HG02798 (cell line): ENCODE measurements at regions not wholly inside any gene's neighbourhood (a gene's known extent, or its start where the extent isn't known, plus 50 kb on each side); places are given as distances from the start of the nearest gene placed in this dataset.
"Not testable (repeated sequence)": the region's sequence is repeated elsewhere in the genome, so short reads cannot be mapped to it uniquely, and the experiment has no call there.

Source experiments
- ATAC-seq: cut with Tn5 transposase; IDR thresholded peaks from one replicate; pipeline ENCODE4 v1.9.1; 2021; ENCODE audit warnings: mild to moderate bottlenecking; ENCODE audit not compliant: unreplicated experiment, poor library complexity

GRCh38 chr6:56841381-56841749, 113.5 kb upstream of the BEND6 start:
- ATAC-seq, result no peak

DNA sequence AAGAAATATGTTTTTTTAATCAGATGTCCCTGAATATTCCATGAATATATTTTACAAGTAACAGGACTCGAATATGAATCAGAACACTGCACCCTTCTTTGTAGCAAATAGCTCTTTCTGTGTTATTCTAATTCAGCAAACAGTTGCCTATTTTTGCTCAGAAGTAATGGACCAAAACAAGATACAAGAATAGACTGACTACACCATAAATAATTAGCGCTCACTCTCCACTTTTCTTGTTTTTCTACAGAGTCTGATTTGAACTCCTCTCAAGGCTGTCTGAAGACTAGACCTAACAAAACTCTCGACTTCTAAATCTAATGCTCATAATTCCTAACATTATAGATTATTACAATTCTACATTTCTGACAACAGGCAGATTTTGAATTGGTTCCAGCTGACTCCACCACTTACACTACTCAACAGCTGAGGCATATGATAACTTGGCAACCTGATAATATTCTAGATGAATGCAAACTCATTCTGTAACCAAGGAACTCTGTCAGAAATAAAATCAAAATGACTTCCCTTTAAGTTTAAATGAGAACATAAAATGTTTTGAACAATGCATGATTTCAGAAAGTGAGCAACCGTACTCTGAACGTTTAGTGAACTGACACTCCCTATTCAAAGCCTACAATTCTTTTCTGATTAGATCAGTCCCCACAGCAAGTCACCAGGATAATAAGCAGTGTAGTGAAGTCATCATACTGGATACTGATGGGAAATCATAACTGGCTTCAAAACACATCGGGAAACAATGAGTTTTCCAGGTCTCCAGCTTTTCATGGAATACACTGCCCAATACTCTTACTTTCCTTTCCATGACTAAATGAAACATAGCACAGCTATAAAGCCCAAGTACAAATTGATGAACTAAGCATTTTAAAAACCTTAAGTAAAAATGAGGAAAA, 114.2 kb upstream of the BEND6 start:
- no peak for ATAC-seq

GRCh38 chr6:56839533-56840183, 115.2 kb upstream of the BEND6 start:
- ATAC-seq, result no peak

DNA sequence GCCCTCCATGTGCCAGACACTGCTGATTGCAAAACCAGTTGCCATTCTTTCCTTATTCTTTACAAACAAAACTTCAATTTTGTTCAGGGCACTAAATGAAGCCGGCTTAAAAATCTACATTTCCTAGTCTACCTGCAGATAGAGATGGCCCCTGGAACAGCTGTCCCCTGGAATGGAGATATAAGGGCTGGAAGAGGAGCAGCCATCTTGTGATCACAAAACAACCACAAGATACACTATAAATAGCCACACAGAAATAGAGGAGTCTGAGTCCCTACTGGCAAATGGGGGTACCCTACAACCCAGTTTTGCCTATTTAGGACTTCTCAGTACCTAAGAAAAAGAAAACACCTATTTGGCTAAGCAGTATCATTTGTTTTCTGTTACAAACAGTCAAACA, 115.9 kb upstream of the BEND6 start:
- ATAC-seq, result no peak

DNA sequence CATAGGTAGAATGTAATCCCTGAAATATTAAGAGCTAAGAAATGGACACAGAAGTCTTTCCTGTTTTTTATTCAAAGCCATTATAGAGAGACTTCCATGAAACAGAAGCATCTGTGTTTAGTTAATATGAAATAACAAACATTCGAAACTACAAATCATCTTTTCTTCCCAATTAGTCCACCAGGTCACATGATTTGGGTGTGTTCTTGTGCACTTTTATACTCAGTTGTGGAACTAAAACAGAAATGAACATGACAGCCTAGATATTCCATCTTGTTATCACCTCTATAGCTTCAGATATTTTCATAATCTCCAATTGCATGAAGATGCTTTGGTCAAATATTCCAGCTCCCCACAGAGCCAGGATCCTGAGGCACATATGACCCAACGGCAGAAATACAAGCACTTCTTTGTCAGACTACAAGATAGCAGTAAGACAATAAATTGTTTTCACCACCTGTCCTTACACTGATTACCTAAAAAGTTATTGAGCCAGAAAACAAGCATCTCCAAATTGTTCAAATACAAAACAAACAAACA, 116.8 kb upstream of the BEND6 start:
- ATAC-seq, result no peak

DNA sequence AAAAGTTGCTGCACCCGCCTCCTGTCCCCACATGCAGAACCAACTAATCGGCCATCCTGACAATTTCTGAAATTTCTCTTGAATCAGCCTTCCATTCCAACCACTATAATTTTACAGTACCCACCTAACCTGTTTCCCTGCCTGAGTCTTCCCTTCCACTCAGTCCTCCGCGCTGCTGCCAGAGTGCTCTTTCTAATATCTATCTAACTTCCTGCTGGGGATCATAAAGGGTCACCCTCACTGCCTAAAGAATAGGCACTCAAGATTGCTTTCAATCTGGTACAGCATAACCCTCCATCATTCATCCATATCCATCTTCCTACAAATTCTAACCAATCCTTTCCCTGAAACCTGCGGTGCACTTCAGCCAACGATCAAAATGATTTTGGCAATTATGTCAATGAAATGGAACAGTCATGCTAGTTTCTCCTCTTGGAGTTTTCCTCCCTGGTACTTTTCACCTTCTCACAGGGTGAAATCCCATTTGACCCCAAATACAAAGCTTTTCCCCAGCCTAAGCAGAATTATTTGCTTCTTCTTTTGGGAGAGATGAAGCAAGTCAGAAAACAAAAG, 117.5 kb upstream of the BEND6 start:
- no peak for ATAC-seq

- ATAC-seq, result no peak
Measured at GRCh38 chr6:56835612-56836011, 119.3 kb upstream of the BEND6 start.

DNA sequence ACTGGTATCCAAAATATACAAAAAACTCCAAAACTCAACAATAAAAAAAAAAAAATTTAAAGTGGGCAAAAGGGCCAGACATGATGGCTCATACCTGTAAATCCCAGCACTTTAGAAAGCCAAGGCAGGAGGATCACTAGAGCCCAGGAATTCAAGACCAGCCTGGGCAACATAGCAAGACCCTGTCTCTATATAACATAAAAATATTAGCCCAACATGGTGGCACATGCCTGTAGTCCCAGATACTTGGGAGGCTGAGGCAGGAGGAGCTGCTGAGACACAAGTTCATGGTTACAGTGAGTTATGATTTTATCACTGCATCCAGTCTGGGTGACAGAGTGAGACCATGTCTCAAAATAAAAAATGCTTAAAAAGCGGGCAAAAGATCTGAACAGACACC, 121.0 kb upstream of the BEND6 start:
- no peak for ATAC-seq

- ATAC-seq, result no peak
Measured at GRCh38 chr6:56833127-56833791, 121.6 kb upstream of the BEND6 start.

GRCh38 chr6:56832225-56832624, 122.7 kb upstream of the BEND6 start:
- ATAC-seq, result no peak

- no peak for ATAC-seq
Measured at GRCh38 chr6:56831334-56831733, 123.6 kb upstream of the BEND6 start.

GRCh38 chr6:56827908-56828649, 126.8 kb upstream of the BEND6 start:
- ATAC-seq, result no peak

- ATAC-seq, result not testable (repeated sequence)
Measured at GRCh38 chr6:56824431-56824830, 130.5 kb upstream of the BEND6 start.

DNA sequence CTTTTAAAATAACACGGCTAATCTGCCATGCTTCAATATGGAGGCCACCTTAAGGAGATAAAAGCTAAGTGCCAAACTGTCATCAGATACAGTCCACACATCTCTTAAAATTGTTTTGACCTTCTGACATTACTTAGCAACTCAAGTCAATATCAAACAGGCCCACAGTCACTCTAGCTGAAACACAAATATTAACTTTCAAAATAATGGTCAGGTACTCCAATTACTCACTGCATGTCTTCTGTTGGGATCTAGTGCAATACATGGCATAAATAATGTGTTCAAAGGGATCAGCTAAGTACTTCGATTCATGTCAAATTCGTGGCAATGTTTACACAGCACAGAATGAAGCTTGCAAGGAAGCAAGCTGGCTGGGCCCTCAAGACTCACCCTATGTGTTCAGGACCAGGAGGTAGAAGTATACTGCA, 133.9 kb upstream of the BEND6 start:
- no peak for ATAC-seq

- ATAC-seq, result no peak
Measured at GRCh38 chr6:56820060-56820459, 134.8 kb upstream of the BEND6 start.

- ATAC-seq, result no peak
Measured at GRCh38 chr6:56819604-56820003, 135.3 kb upstream of the BEND6 start.

DNA sequence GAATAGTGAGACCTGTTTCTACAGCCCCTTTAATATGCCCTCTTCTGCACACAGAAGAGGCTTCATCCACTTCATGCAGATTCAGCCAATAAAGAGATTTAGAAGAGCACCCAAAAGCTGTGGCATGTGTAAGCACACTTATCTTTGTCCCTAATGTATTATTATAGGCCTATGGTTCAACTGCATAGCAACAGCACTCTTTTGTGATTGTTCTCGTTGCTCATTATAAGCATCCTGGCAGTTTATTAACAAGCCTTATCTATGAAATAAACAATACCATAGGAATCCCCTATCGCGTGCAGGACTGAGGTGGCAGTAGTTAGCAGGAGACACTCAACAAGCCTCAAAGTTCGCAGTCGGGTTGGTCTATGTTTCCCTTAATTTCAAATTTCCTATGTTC, 138.5 kb upstream of the BEND6 start:
- ATAC-seq, result no peak

DNA sequence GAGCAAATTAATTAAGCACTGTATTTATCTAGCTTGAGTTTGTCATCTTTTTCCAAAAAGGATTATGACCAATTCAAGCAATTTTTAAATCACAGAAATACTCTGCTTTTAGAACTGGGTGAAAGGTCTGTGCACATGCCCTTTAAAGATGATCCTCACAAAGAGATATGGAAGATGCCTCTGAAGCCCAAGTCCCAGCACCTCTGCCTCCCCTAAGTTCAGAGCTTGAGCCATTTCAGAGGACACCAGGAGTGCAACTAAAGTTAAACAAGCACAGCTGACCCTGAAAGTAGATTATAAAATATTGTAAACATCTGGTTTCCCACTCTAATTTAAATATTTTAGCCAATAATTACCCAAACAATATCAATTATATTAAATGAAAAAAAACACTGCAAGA, 139.5 kb upstream of the BEND6 start:
- no peak for ATAC-seq

GRCh38 chr6:56814802-56815201, 140.1 kb upstream of the BEND6 start:
- ATAC-seq, result peak; percentile 11

- ATAC-seq, result peak; percentile 71
Measured at GRCh38 chr6:56814308-56814707, 140.6 kb upstream of the BEND6 start.
